ENCODE measurements at regions not wholly inside any gene's neighbourhood (a gene's known extent, or its start where the extent isn't known, plus 50 kb on each side); places are given as distances from the start of the nearest gene placed in this dataset.

DNA sequence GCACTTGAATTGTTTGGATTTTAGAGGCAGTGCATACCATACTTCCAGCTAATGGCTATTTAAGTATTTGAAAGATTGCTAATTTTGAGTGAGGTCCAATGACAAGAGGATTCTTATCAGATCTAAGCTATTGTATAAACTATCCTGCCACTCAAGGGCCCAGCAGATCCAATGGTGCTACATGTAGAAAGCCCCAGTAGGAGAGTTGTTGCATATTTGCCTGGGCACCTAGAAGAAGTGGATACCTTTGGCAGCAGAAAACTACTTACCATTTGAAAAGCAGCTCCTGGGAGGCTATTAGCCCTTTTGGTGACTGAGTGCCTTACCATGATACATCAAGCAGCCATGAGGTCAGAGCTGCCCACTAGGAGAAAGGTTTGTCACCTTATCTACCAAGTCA lies 447.3 kb downstream of the C4orf33 start:
- Histone ChIP-seq H3K4me3 (ENCODE audit: control insufficient read depth in 2 of 3, extremely low read depth in 1 of 3, insufficient read depth in 2 of 3, low read depth in 1 of 3, low read length in 3 of 3) (no peak overlapping the region), H3K4me2 (ENCODE audit: control insufficient read depth, extremely low read depth, insufficient read depth, low read depth, low read length) (no peak overlapping the region), H3K9ac (ENCODE audit: control insufficient read depth, extremely low read depth, insufficient read depth, low read length) (no peak overlapping the region), H2AFZ (ENCODE audit: control insufficient read depth, low read length) (no peak overlapping the region), H3K4me1 (ENCODE audit: control insufficient read depth, extremely low read depth, insufficient read depth, low read length) (no peaks in the 10 kb centered on the region), H3K27ac (ENCODE audit: control insufficient read depth, insufficient read depth, low read length) (no peak overlapping the region), H3K79me2 (ENCODE audit: control insufficient read depth, insufficient read depth, low read length) (no peaks in the 10 kb centered on the region), H4K20me1 (ENCODE audit: control insufficient read depth, extremely low read depth, insufficient read depth, low read length) (no peaks in the 10 kb centered on the region), H3K36me3 (ENCODE audit: control insufficient read depth in 2 of 2, extremely low read depth in 1 of 2, insufficient read depth in 2 of 2, low read length in 2 of 2) (no peaks in the 10 kb centered on the region), H3K27me3 (ENCODE audit: control insufficient read depth, extremely low read depth, insufficient read depth, low read length) (no peaks in the 10 kb centered on the region), H3K9me1 (ENCODE audit: control insufficient read depth, extremely low read depth, insufficient read depth, low read length) (no peaks in the 10 kb centered on the region), H3K9me3 (ENCODE audit: control insufficient read depth, low read depth, low read length) (no peaks in the 10 kb centered on the region)
- FAIRE-seq (no peak), DNase-seq (ENCODE audit: low read depth, low spot score) (no peak)
- dilution Hi-C loops (cut with MboI; ENCODE audit: extremely low pct_ligation_motif_present, low sequenced_read_pairs), result no loop called here
- TF ChIP-seq, protein P1, sequence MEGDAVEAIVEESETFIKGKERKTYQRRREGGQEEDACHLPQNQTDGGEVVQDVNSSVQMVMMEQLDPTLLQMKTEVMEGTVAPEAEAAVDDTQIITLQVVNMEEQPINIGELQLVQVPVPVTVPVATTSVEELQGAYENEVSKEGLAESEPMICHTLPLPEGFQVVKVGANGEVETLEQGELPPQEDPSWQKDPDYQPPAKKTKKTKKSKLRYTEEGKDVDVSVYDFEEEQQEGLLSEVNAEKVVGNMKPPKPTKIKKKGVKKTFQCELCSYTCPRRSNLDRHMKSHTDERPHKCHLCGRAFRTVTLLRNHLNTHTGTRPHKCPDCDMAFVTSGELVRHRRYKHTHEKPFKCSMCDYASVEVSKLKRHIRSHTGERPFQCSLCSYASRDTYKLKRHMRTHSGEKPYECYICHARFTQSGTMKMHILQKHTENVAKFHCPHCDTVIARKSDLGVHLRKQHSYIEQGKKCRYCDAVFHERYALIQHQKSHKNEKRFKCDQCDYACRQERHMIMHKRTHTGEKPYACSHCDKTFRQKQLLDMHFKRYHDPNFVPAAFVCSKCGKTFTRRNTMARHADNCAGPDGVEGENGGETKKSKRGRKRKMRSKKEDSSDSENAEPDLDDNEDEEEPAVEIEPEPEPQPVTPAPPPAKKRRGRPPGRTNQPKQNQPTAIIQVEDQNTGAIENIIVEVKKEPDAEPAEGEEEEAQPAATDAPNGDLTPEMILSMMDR (optimal IDR thresholded peaks at IDR 0.05 in 1 of 3, IDR thresholded peaks at IDR 0.05 in 1 of 3, conservative IDR thresholded peaks at IDR 0.05 in 1 of 3; ENCODE audit: extremely low read depth in 1 of 3, insufficient read depth in 2 of 3, low read length in 3 of 3), result no peak
- TF ChIP-seq EZH2 (IDR thresholded peaks at IDR 0.05; ENCODE audit: low read length), result no peak

DNA sequence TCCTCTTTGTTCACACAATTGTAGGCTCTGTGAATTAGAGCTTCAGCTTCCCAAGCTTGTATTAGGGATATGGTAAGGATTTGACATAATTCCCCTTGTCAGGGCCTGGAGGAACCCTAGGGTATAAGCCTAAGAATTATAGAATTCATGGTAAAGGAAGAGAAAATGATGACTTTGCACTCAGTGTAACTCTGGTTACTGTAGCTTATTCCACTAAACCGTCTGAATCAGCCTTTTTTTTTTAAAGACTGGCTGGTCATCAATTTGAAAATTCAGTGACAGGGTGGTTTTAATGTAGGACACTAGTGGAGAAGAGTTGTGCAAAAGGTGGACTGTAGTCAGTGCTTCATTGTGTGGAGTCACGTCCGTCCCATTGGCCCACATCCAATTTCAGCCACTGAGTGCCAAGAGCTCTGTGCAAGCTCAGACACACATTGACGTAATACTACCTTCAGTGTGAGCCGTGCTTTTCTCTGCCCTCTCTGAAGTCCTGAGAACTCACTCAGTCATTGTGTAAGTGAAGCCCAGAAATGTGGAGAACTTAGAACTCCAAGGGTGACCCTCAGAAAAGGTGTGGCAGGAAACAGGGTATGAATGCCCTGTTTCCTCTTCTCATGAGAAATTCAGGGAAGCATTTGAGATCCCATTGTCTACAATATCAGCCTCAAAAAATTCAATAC lies 449.8 kb downstream of the C4orf33 start:
- no peak for FAIRE-seq
- no peak for DNase-seq (ENCODE audit: low read depth, low spot score)
- dilution Hi-C loops (cut with MboI; ENCODE audit: extremely low pct_ligation_motif_present, low sequenced_read_pairs), result no loop called here
- Histone ChIP-seq H3K4me3 (ENCODE audit: control insufficient read depth in 2 of 3, extremely low read depth in 1 of 3, insufficient read depth in 2 of 3, low read depth in 1 of 3, low read length in 3 of 3) (no peak overlapping the region), H3K27ac (ENCODE audit: control insufficient read depth, insufficient read depth, low read length) (no peak overlapping the region), H3K4me1 (ENCODE audit: control insufficient read depth, extremely low read depth, insufficient read depth, low read length) (no peaks in the 10 kb centered on the region), H3K9me3 (ENCODE audit: control insufficient read depth, low read depth, low read length) (no peaks in the 10 kb centered on the region), H3K4me2 (ENCODE audit: control insufficient read depth, extremely low read depth, insufficient read depth, low read depth, low read length) (no peak overlapping the region), H3K9ac (ENCODE audit: control insufficient read depth, extremely low read depth, insufficient read depth, low read length) (no peak overlapping the region), H3K27me3 (ENCODE audit: control insufficient read depth, extremely low read depth, insufficient read depth, low read length) (no peaks in the 10 kb centered on the region), H3K79me2 (ENCODE audit: control insufficient read depth, insufficient read depth, low read length) (no peaks in the 10 kb centered on the region), H3K36me3 (ENCODE audit: control insufficient read depth in 2 of 2, extremely low read depth in 1 of 2, insufficient read depth in 2 of 2, low read length in 2 of 2) (no peaks in the 10 kb centered on the region), H4K20me1 (ENCODE audit: control insufficient read depth, extremely low read depth, insufficient read depth, low read length) (no peaks in the 10 kb centered on the region), H2AFZ (ENCODE audit: control insufficient read depth, low read length) (no peak overlapping the region), H3K9me1 (ENCODE audit: control insufficient read depth, extremely low read depth, insufficient read depth, low read length) (no peaks in the 10 kb centered on the region)
- TF ChIP-seq, protein P1 (optimal IDR thresholded peaks at IDR 0.05 in 1 of 3, IDR thresholded peaks at IDR 0.05 in 1 of 3, conservative IDR thresholded peaks at IDR 0.05 in 1 of 3; ENCODE audit: extremely low read depth in 1 of 3, insufficient read depth in 2 of 3, low read length in 3 of 3), result no peak
- no peak for TF ChIP-seq EZH2 (IDR thresholded peaks at IDR 0.05; ENCODE audit: low read length)
